K562 (cell line): ENCODE measurements at regions not wholly inside any gene's neighbourhood (a gene's known extent, or its start where the extent isn't known, plus 50 kb on each side); places are given as distances from the start of the nearest gene placed in this dataset.
A peak's percentile ranks its signal among the peaks of the same experiment; 100 is the strongest.

ENCODE experiments used
- C11orf30 ChIP-seq: fragments of 450-650 bp; IDR thresholded peaks from 2 replicates; pipeline ENCODE4 v1.6.1; 2016; ENCODE audit warnings: low read depth, mild to moderate bottlenecking
- CEBPB ChIP-seq: fragments of 450-650 bp; IDR thresholded peaks from 2 replicates; pipeline ENCODE4 v1.6.1; 2016; ENCODE audit warnings: missing genetic modification characterization, missing compliant biosample characterization
- CEBPG ChIP-seq, 3 experiments: fragments of 200-800 bp in 1 of 3; sonication (Bioruptor generic) in 1 of 3; sonication (generic) in 1 of 3; formaldehyde crosslinking in 1 of 3; IDR thresholded peaks in 2 of 3; conservative IDR thresholded peaks in 1 of 3; 2 replicates each; pipeline versions ENCODE4 v1.6.1 to v1.8.0; 2016 to 2022; ENCODE audit warnings: missing compliant biosample characterization in 2 of 3, missing genetic modification characterization in 2 of 3, mild to moderate bottlenecking in 1 of 3, missing genetic modification reagents in 1 of 3
- CTBP1 ChIP-seq: fragments of 450-650 bp; IDR thresholded peaks from 2 replicates; pipeline ENCODE4 v1.6.1; 2016; ENCODE audit warnings: borderline replicate concordance
- DMBX1 ChIP-seq: fragments of 250-450 bp; sonication (Bioruptor Pico); IDR thresholded peaks from 2 replicates; pipeline ENCODE4 v1.8.0; 2022; ENCODE audit warnings: inconsistent platforms, mild to moderate bottlenecking, moderate library complexity, borderline replicate concordance
- HMBOX1 ChIP-seq: sonication (generic); IDR thresholded peaks from 2 replicates; pipeline ENCODE4 v1.6.1; 2016
- KLF10 ChIP-seq: fragments of 250-450 bp; sonication (Bioruptor Pico); IDR thresholded peaks from 2 replicates; pipeline ENCODE4 v1.6.1; 2021; ENCODE audit warnings: matching md5 sums
- KLF6 ChIP-seq: fragments of 250-450 bp; sonication (Bioruptor Pico); IDR thresholded peaks from 2 replicates; pipeline ENCODE4 v1.4.0; 2020; ENCODE audit warnings: mild to moderate bottlenecking, moderate library complexity, borderline replicate concordance
- MGA ChIP-seq: fragments of 450-650 bp; IDR thresholded peaks from 2 replicates; pipeline ENCODE4 v1.6.1; 2016; ENCODE audit warnings: mild to moderate bottlenecking, moderate library complexity
- PTRF ChIP-seq: fragments of 450-650 bp; IDR thresholded peaks from 2 replicates; pipeline ENCODE4 v1.6.1; 2016; ENCODE audit warnings: mild to moderate bottlenecking, missing genetic modification characterization, missing compliant biosample characterization
- SMAD4 ChIP-seq: fragments of 250-450 bp; sonication (Bioruptor Pico); conservative IDR thresholded peaks from 2 replicates; pipeline ENCODE4 v1.8.0; 2021; ENCODE audit warnings: inconsistent platforms, mild to moderate bottlenecking, moderate library complexity
- SOX6 ChIP-seq: fragments of 450-650 bp; IDR thresholded peaks from 2 replicates; pipeline ENCODE4 v1.6.1; 2014; ENCODE audit warnings: mild to moderate bottlenecking
- SRSF3 ChIP-seq: fragments of 200-400 bp; formaldehyde crosslinking; IDR thresholded peaks from 2 replicates; pipeline ENCODE4 v1.6.1; 2016; ENCODE audit warnings: mild to moderate bottlenecking, low read length, moderate library complexity; ENCODE audit not compliant: insufficient read depth
- ZNF311 ChIP-seq: fragments of 250-450 bp; sonication (Bioruptor Pico); IDR thresholded peaks from 2 replicates; pipeline ENCODE4 v1.4.0; 2020; ENCODE audit warnings: mild to moderate bottlenecking, moderate library complexity
- ZNF76 ChIP-seq: fragments of 250-450 bp; sonication (Bioruptor Pico); IDR thresholded peaks from 2 replicates; pipeline ENCODE4 v1.4.0; 2020; ENCODE audit warnings: mild to moderate bottlenecking, moderate library complexity, borderline replicate concordance

GRCh38 chr6:105601541-105602236, 198.8 kb upstream of the PREP start (continued):
- TF ChIP-seq MGA (peak; percentile 61), CEBPG (CRISPR knock-in tag; IDR thresholded peaks at IDR 0.05) (peak; percentile 95), CEBPG (tag; conservative IDR thresholded peaks at IDR 0.05 in 1 of 2, IDR thresholded peaks at IDR 0.05 in 1 of 2) (peak; percentile 96 to 98), KLF10 (CRISPR knock-in tag) (no peak), SMAD4 (CRISPR knock-in tag) (peak; percentile 88), ZNF311 (CRISPR knock-in tag) (peak; percentile 74; the same call in 1 of the 2 replicates), HMBOX1 (0 out of 2 replicates have a peak, but pooled peaks have one; percentile 13), ZNF76 (CRISPR knock-in tag) (peak; percentile 77; the same call in 1 of the 2 replicates), CTBP1 (peak; percentile 18; the same call in 1 of the 2 replicates), DMBX1 (CRISPR knock-in tag) (peak; percentile 92), CEBPB (tag) (peak; percentile 83), PTRF (tag) (peak; percentile 70), SOX6 (0 out of 2 replicates have a peak, but pooled peaks have one; percentile 16), SRSF3 (no peak), KLF6 (CRISPR knock-in tag) (peak; percentile 40; the same call in 1 of the 2 replicates), C11orf30 (peak; percentile 69; the same call in 1 of the 2 replicates)
